HEK293 (cell line): ENCODE measurements at regions not wholly inside any gene's neighbourhood (a gene's known extent, or its start where the extent isn't known, plus 50 kb on each side); places are given as distances from the start of the nearest gene placed in this dataset.

ENCODE experiments used
- CTCF ChIA-PET: fragments of 350-600 bp; formaldehyde crosslinking; extraction: SDS; loops from one replicate; lab custom pipeline; 2021; ENCODE audit warnings: antibody characterized with exemption; lab: Yijun Ruan, JAX
- POLR2A ChIA-PET: fragments of 300-600 bp; formaldehyde crosslinking; extraction: SDS; loops from one replicate; lab custom pipeline; 2020; ENCODE audit warnings: antibody characterized with exemption, inconsistent platforms; lab: Yijun Ruan, JAX
- H3K27ac ChIP-seq: fragments of 200-500 bp; sonication (Bioruptor generic); 2 replicates; pipeline ENCODE4 v1.5.1; 2014; ENCODE audit warnings: low read depth, low read length, control low read depth, inconsistent platforms; ENCODE audit errors: extremely low read depth
- H3K36me3 ChIP-seq, 2 experiments: fragments of 200-500 bp in 1 of 2; sonication (Bioruptor generic) in 1 of 2; 1 replicate in 1 of 2; 2 replicates in 1 of 2; pipeline ENCODE4 v1.5.1; 2014 to 2017; ENCODE audit warnings: inconsistent platforms in 2 of 2, low read length in 2 of 2; ENCODE audit not compliant: control insufficient read depth in 2 of 2, insufficient read depth in 1 of 2
- H3K4me1 ChIP-seq: fragments of 200-500 bp; sonication (Bioruptor generic); 2 replicates; pipeline ENCODE4 v1.5.1; 2014; ENCODE audit warnings: mild to moderate bottlenecking, low read length, inconsistent platforms; ENCODE audit not compliant: control insufficient read depth, insufficient read depth
- H3K4me3 ChIP-seq: 2 replicates; pipeline ENCODE4 v1.5.1; 2011; ENCODE audit warnings: low read depth, mild to moderate bottlenecking, control low read depth, low read length, moderate library complexity
- H3K9me3 ChIP-seq: fragments of 200-500 bp; sonication (Bioruptor generic); 2 replicates; pipeline ENCODE4 v1.5.1; 2014; ENCODE audit warnings: low read depth, low read length, inconsistent platforms; ENCODE audit not compliant: control insufficient read depth, insufficient read depth
- BCL6B ChIP-seq: fragments of 450-650 bp; formaldehyde crosslinking; IDR thresholded peaks from 2 replicates; pipeline ENCODE4 v1.5.1; 2017; ENCODE audit warnings: missing biosample characterization, missing genetic modification characterization
- FEZF1 ChIP-seq: fragments of 450-650 bp; formaldehyde crosslinking; IDR thresholded peaks from 2 replicates; pipeline ENCODE4 v1.5.1; 2016; ENCODE audit warnings: missing biosample characterization, missing genetic modification characterization
- MYNN ChIP-seq: fragments of 450-650 bp; formaldehyde crosslinking; IDR thresholded peaks from 2 replicates; pipeline ENCODE4 v1.5.1; 2016; ENCODE audit warnings: missing biosample characterization, missing genetic modification characterization, borderline replicate concordance
- MZF1 ChIP-seq: fragments of 450-650 bp; formaldehyde crosslinking; IDR thresholded peaks from 2 replicates; pipeline ENCODE4 v1.5.1; 2017; ENCODE audit warnings: missing biosample characterization, missing genetic modification characterization, borderline replicate concordance
- OSR2 ChIP-seq: fragments of 450-650 bp; formaldehyde crosslinking; IDR thresholded peaks from 2 replicates; pipeline ENCODE4 v1.5.1; 2016; ENCODE audit warnings: missing biosample characterization, missing genetic modification characterization
- PRDM2 ChIP-seq: fragments of 450-650 bp; formaldehyde crosslinking; IDR thresholded peaks from 2 replicates; pipeline ENCODE4 v1.5.1; 2016; ENCODE audit warnings: missing biosample characterization, missing genetic modification characterization, borderline replicate concordance
- SALL2 ChIP-seq: fragments of 450-650 bp; formaldehyde crosslinking; IDR thresholded peaks from 2 replicates; pipeline ENCODE4 v1.5.0; 2017; ENCODE audit warnings: missing biosample characterization, mild to moderate bottlenecking, missing genetic modification characterization, borderline replicate concordance
- SCRT1 ChIP-seq: fragments of 450-650 bp; formaldehyde crosslinking; IDR thresholded peaks from 2 replicates; pipeline ENCODE4 v1.5.1; 2016; ENCODE audit warnings: missing biosample characterization, missing genetic modification characterization, borderline replicate concordance
- SP3 ChIP-seq: fragments of 450-650 bp; formaldehyde crosslinking; IDR thresholded peaks from 2 replicates; pipeline ENCODE4 v1.5.1; 2016; ENCODE audit warnings: missing biosample characterization, missing genetic modification characterization
- TCF7L2 ChIP-seq: IDR thresholded peaks from 2 replicates; pipeline ENCODE4 v1.6.1; 2011; ENCODE audit warnings: low read depth, mild to moderate bottlenecking, inconsistent platforms, low read length, moderate library complexity, borderline replicate concordance
- ZFP37 ChIP-seq: fragments of 450-650 bp; formaldehyde crosslinking; IDR thresholded peaks from 2 replicates; pipeline ENCODE4 v1.5.1; 2016; ENCODE audit warnings: missing biosample characterization, missing genetic modification characterization
- ZFP41 ChIP-seq: fragments of 450-650 bp; formaldehyde crosslinking; IDR thresholded peaks from 2 replicates; pipeline ENCODE4 v1.5.1; 2016; ENCODE audit warnings: missing biosample characterization, missing genetic modification characterization, borderline replicate concordance
- ZNF132 ChIP-seq: fragments of 450-650 bp; formaldehyde crosslinking; IDR thresholded peaks from 2 replicates; pipeline ENCODE4 v1.5.1; 2017; ENCODE audit warnings: missing biosample characterization, missing genetic modification characterization, borderline replicate concordance
- ZNF211 ChIP-seq: fragments of 450-650 bp; formaldehyde crosslinking; IDR thresholded peaks from 2 replicates; pipeline ENCODE4 v1.5.1; 2016; ENCODE audit warnings: low read depth, missing biosample characterization, missing genetic modification characterization
- ZNF248 ChIP-seq: fragments of 450-650 bp; formaldehyde crosslinking; IDR thresholded peaks from 2 replicates; pipeline ENCODE4 v1.5.1; 2017; ENCODE audit warnings: missing biosample characterization, missing genetic modification characterization
- ZNF398 ChIP-seq: fragments of 450-650 bp; formaldehyde crosslinking; IDR thresholded peaks from 2 replicates; pipeline ENCODE4 v1.5.1; 2017; ENCODE audit warnings: missing biosample characterization, missing genetic modification characterization
- ZNF404 ChIP-seq: fragments of 450-650 bp; formaldehyde crosslinking; IDR thresholded peaks from 2 replicates; pipeline ENCODE4 v1.5.1; 2017; ENCODE audit warnings: missing biosample characterization, missing genetic modification characterization
- ZNF501 ChIP-seq: fragments of 450-650 bp; formaldehyde crosslinking; IDR thresholded peaks from 2 replicates; pipeline ENCODE4 v1.5.1; 2016; ENCODE audit warnings: missing biosample characterization, missing genetic modification characterization
- ZNF529 ChIP-seq: fragments of 450-650 bp; formaldehyde crosslinking; IDR thresholded peaks from 2 replicates; pipeline ENCODE4 v1.5.1; 2017; ENCODE audit warnings: missing genetic modification characterization, missing biosample characterization; ENCODE audit not compliant: insufficient replicate concordance
- ZNF785 ChIP-seq: fragments of 450-650 bp; formaldehyde crosslinking; IDR thresholded peaks from 2 replicates; pipeline ENCODE4 v1.5.1; 2016; ENCODE audit warnings: missing biosample characterization, missing genetic modification characterization
- ZNF792 ChIP-seq: fragments of 450-650 bp; formaldehyde crosslinking; IDR thresholded peaks from 2 replicates; pipeline ENCODE4 v1.5.1; 2016; ENCODE audit warnings: missing biosample characterization, missing genetic modification characterization
- TF ChIP-seq, protein P1 (sequence below): fragments of 450-650 bp; formaldehyde crosslinking; IDR thresholded peaks from 2 replicates; pipeline ENCODE4 v1.5.1; 2016; ENCODE audit warnings: missing biosample characterization, missing genetic modification characterization

DNA sequence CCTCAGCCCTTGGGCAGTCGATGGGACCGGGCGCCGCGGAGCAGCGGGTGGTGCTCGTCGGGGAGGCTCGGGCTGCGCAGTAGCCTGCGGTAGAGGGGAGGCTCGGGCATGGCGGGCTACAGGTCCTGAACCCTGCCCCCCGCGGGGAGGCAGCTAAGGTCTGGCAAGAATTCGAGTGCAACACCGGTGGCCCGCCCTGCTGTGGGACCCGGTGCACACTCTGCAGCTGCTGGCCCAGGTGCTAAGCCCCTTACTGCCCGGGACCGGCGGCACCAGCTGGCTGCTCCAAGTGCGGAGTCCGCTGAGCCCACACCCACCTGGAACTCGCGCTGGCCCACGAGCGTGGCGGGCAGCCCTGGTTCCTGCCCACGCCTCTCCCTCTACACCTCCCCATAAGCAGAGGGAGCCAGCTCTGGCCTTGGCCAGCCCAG, 377.7 kb upstream of the RBMS3 start:
- ChIA-PET POLR2A (no interaction called here), CTCF (no interaction called here)
- Histone ChIP-seq H3K4me1 (no peaks in the 10 kb centered on the region), H3K9me3 (no peaks in the 10 kb centered on the region), H3K4me3 (no peak overlapping the region), H3K36me3 (no peaks in the 10 kb centered on the region), H3K27ac (no peak overlapping the region)
- TF ChIP-seq, protein P1, sequence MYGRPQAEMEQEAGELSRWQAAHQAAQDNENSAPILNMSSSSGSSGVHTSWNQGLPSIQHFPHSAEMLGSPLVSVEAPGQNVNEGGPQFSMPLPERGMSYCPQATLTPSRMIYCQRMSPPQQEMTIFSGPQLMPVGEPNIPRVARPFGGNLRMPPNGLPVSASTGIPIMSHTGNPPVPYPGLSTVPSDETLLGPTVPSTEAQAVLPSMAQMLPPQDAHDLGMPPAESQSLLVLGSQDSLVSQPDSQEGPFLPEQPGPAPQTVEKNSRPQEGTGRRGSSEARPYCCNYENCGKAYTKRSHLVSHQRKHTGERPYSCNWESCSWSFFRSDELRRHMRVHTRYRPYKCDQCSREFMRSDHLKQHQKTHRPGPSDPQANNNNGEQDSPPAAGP (tag by site-specific recombination) = no peak
- TF ChIP-seq ZNF501 (tag by site-specific recombination) = no peak
- TF ChIP-seq ZNF529 = no peak
- no peak for TF ChIP-seq ZFP37
- TF ChIP-seq TCF7L2 = no peak
- TF ChIP-seq MYNN (tag by site-specific recombination) = no peak
- no peak for TF ChIP-seq SP3 (tag by site-specific recombination)

GRCh38 chr3:28905798-28906197, 375.1 kb upstream of the RBMS3 start:
- Histone ChIP-seq H3K27ac (no peak overlapping the region), H3K9me3 (no peaks in the 10 kb centered on the region), H3K36me3 (no peaks in the 10 kb centered on the region), H3K4me1 (no peaks in the 10 kb centered on the region), H3K4me3 (no peak overlapping the region)
- TF ChIP-seq MZF1 = no peak
- TF ChIP-seq ZNF404 = no peak
- no peak for TF ChIP-seq FEZF1 (tag by site-specific recombination)
- ChIA-PET CTCF (no interaction called here), POLR2A (no interaction called here)

GRCh38 chr3:28906561-28907310, 374.1 kb upstream of the RBMS3 start:
- ChIA-PET POLR2A (no interaction called here), CTCF (no interaction called here)
- no peak overlapping the region for H3K27ac ChIP-seq
- H3K9me3 ChIP-seq = no peaks in the 10 kb centered on the region
- H3K36me3 ChIP-seq = no peaks in the 10 kb centered on the region
- no peak overlapping the region for H3K4me3 ChIP-seq
- H3K4me1 ChIP-seq = no peaks in the 10 kb centered on the region
- no peak for TF ChIP-seq ZNF398 (tag by site-specific recombination)
- no peak for TF ChIP-seq SCRT1 (tag by site-specific recombination)
- no peak for TF ChIP-seq BCL6B (tag by site-specific recombination)
- no peak for TF ChIP-seq ZNF785 (tag by site-specific recombination)
- TF ChIP-seq ZNF248 = no peak
- no peak for TF ChIP-seq SALL2
- TF ChIP-seq PRDM2 (tag by site-specific recombination) = no peak
- no peak for TF ChIP-seq ZNF792
- TF ChIP-seq ZNF132 = no peak
- TF ChIP-seq ZFP41 (tag by site-specific recombination) = no peak
- no peak for TF ChIP-seq OSR2 (tag by site-specific recombination)
- no peak for TF ChIP-seq ZNF211 (tag by site-specific recombination)
